SU-DHL-6 (cell line): ENCODE measurements at regions not wholly inside any gene's neighbourhood (a gene's known extent, or its start where the extent isn't known, plus 50 kb on each side); places are given as distances from the start of the nearest gene placed in this dataset.

ENCODE experiments used
- H2AFZ ChIP-seq: fragments of 200-600 bp; sonication (generic); 2 replicates; pipeline ENCODE4 v1.6.1; 2014; ENCODE audit warnings: low read depth, mild to moderate bottlenecking, moderate library complexity, mixed read lengths, antibody characterized with exemption, low read length; ENCODE audit not compliant: severe bottlenecking
- H3F3A ChIP-seq: fragments of 200-600 bp; shearing (Covaris generic); 2 replicates; pipeline ENCODE4 v1.6.0; 2016; ENCODE audit warnings: antibody characterized with exemption, mild to moderate bottlenecking; ENCODE audit not compliant: insufficient read depth
- H3K27ac ChIP-seq: fragments of 200-600 bp; sonication (generic); 2 replicates; pipeline ENCODE4 v1.5.1; 2016; ENCODE audit warnings: low read depth, mild to moderate bottlenecking, low read length, moderate library complexity, mixed read lengths
- H3K27me3 ChIP-seq: fragments of 200-600 bp; sonication (generic), shearing (Covaris generic); 2 replicates; pipeline ENCODE4 v1.6.0; 2014; ENCODE audit warnings: mild to moderate bottlenecking, low read length
- H3K36me3 ChIP-seq: fragments of 200-600 bp; sonication (generic); 2 replicates; pipeline ENCODE4 v1.6.1; 2014; ENCODE audit warnings: mild to moderate bottlenecking, low read length, mixed read lengths
- H3K4me2 ChIP-seq: fragments of 300-600, 200-600 bp; shearing (Covaris generic), sonication (generic); 2 replicates; pipeline ENCODE4 v1.6.0; 2014; ENCODE audit warnings: low read length, low read depth, mild to moderate bottlenecking; ENCODE audit not compliant: poor library complexity, severe bottlenecking
- H3K4me3 ChIP-seq: fragments of 200-600 bp; sonication (generic); 2 replicates; pipeline ENCODE4 v1.5.1; 2014; ENCODE audit warnings: antibody characterized with exemption, low read length, mild to moderate bottlenecking, mixed read lengths; ENCODE audit not compliant: insufficient read depth, poor library complexity, severe bottlenecking
- H3K79me2 ChIP-seq: fragments of 200-600 bp; sonication (generic); 2 replicates; pipeline ENCODE4 v1.6.1; 2014; ENCODE audit warnings: mild to moderate bottlenecking, low read length, moderate library complexity; ENCODE audit not compliant: insufficient read depth
- H3K9ac ChIP-seq: fragments of 200-600 bp; sonication (generic); 2 replicates; pipeline ENCODE4 v1.7.0; 2014; ENCODE audit warnings: mild to moderate bottlenecking, low read length
- H3K9me2 ChIP-seq: fragments of 200-600 bp; sonication (generic); replicated peaks from 2 replicates; pipeline ENCODE4 v1.6.1; 2014; ENCODE audit warnings: low read length; ENCODE audit not compliant: insufficient read depth
- H3K9me3 ChIP-seq: fragments of 200-600 bp; sonication (generic); 2 replicates; pipeline ENCODE4 v1.6.1; 2014; ENCODE audit warnings: low read length, mixed read lengths; ENCODE audit not compliant: insufficient read depth
- H4K20me1 ChIP-seq: fragments of 200-600 bp; sonication (generic); 2 replicates; pipeline ENCODE4 v1.6.1; 2014; ENCODE audit warnings: low read depth, mild to moderate bottlenecking, antibody characterized with exemption, low read length, moderate library complexity, mixed read lengths
- EZH2phosphoT487 ChIP-seq: fragments of 200-600 bp; sonication (generic), shearing (Covaris generic); conservative IDR thresholded peaks from 2 replicates; pipeline ENCODE4 v1.6.1; 2018; ENCODE audit warnings: mild to moderate bottlenecking, antibody characterized with exemption, low read length, moderate library complexity, mixed read lengths
- TF ChIP-seq, protein P1 (sequence below): fragments of 200-600 bp; sonication (generic); IDR thresholded peaks from one replicate; pipeline ENCODE4 v1.5.1; 2017; ENCODE audit warnings: antibody characterized with exemption, mild to moderate bottlenecking, low read length, moderate library complexity; ENCODE audit not compliant: insufficient read depth, poor library complexity, severe bottlenecking

DNA sequence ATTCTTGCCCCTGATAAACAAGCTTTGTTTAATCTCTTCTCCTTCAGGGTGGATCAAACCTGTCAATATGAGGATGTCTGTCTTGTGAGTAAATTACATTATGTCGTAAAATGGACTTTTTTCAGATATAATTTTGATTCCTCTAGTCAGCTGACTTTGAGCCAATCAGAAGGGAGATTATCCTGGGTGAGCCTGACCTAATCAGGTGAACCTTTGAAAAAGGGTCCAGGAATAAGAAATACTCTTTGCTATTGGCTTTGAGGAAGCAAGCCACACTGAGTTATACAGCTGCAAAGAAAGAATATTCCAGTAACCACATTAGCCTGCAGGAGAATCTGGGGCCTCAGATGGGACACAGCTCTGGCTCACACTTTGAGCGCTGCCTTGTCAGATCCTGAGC is 304.3 kb upstream of the ARRDC3 start:
- TF ChIP-seq, protein P1, sequence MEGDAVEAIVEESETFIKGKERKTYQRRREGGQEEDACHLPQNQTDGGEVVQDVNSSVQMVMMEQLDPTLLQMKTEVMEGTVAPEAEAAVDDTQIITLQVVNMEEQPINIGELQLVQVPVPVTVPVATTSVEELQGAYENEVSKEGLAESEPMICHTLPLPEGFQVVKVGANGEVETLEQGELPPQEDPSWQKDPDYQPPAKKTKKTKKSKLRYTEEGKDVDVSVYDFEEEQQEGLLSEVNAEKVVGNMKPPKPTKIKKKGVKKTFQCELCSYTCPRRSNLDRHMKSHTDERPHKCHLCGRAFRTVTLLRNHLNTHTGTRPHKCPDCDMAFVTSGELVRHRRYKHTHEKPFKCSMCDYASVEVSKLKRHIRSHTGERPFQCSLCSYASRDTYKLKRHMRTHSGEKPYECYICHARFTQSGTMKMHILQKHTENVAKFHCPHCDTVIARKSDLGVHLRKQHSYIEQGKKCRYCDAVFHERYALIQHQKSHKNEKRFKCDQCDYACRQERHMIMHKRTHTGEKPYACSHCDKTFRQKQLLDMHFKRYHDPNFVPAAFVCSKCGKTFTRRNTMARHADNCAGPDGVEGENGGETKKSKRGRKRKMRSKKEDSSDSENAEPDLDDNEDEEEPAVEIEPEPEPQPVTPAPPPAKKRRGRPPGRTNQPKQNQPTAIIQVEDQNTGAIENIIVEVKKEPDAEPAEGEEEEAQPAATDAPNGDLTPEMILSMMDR: no peak
- TF ChIP-seq EZH2phosphoT487: no peak

GRCh38 chr5:91684625-91685024 is 301.5 kb upstream of the ARRDC3 start:
- no peak overlapping the region for H3K4me3 ChIP-seq
- no peak overlapping the region for H2AFZ ChIP-seq
- no peaks in the 10 kb centered on the region for H3K79me2 ChIP-seq
- no peak overlapping the region for H3K9ac ChIP-seq
- no peaks in the 10 kb centered on the region for H3K9me3 ChIP-seq
- TF ChIP-seq, protein P1: no peak
- no peak for TF ChIP-seq EZH2phosphoT487
- H3K27me3 ChIP-seq: no peaks in the 10 kb centered on the region
- no peak overlapping the region for H3K4me2 ChIP-seq
- no peak overlapping the region for H3K27ac ChIP-seq
- no peaks in the 10 kb centered on the region for H3F3A ChIP-seq
- H4K20me1 ChIP-seq: no peaks in the 10 kb centered on the region
- no peaks in the 10 kb centered on the region for H3K9me2 ChIP-seq
- H3K36me3 ChIP-seq: no peaks in the 10 kb centered on the region

More for the DNA sequence above, 304.3 kb upstream of the ARRDC3 start:
- H4K20me1 ChIP-seq: no peaks in the 10 kb centered on the region
- no peaks in the 10 kb centered on the region for H3F3A ChIP-seq
- no peak overlapping the region for H3K9ac ChIP-seq
- no peak overlapping the region for H2AFZ ChIP-seq
- no peak overlapping the region for H3K27ac ChIP-seq
- H3K9me3 ChIP-seq: no peaks in the 10 kb centered on the region
- H3K27me3 ChIP-seq: no peaks in the 10 kb centered on the region
- no peaks in the 10 kb centered on the region for H3K9me2 ChIP-seq
- H3K4me3 ChIP-seq: no peak overlapping the region
- H3K79me2 ChIP-seq: no peaks in the 10 kb centered on the region
- H3K4me2 ChIP-seq: no peak overlapping the region
- no peaks in the 10 kb centered on the region for H3K36me3 ChIP-seq

DNA sequence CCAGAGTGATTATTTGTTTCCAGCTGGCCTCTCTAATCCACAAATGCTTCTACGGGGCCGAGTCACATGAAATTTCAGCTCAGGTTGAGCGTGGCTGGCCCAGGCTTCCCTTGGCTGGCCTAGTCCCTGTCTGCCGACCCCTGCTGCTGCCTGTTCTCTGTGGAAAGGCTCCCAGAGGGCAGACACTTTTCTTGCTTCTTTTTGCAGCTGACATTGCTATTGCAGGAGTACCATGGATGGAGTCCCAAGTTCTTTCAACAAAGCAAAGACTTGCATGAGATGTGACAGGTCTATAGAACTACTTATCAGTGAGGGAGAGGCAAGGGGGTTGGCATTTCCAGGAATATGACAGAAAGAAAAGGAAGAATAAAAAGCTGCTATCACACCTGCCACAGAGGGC is 287.4 kb upstream of the ARRDC3 start:
- Histone ChIP-seq H3K4me2 (no peak overlapping the region), H3K9me2 (no peaks in the 10 kb centered on the region), H2AFZ (no peak overlapping the region), H3K4me3 (no peak overlapping the region), H3K27me3 (no peaks in the 10 kb centered on the region), H3K36me3 (no peaks in the 10 kb centered on the region), H3K9me3 (no peaks in the 10 kb centered on the region), H3K27ac (no peak overlapping the region), H4K20me1 (no peaks in the 10 kb centered on the region; the same call in 1 of the 2 replicates), H3K9ac (no peak overlapping the region), H3K79me2 (no peaks in the 10 kb centered on the region), H3F3A (no peaks in the 10 kb centered on the region)
- TF ChIP-seq, protein P1: no peak
- no peak for TF ChIP-seq EZH2phosphoT487
